ENCODE measurements at regions not wholly inside any gene's neighbourhood (a gene's known extent, or its start where the extent isn't known, plus 50 kb on each side); places are given as distances from the start of the nearest gene placed in this dataset.

GRCh38 chr2:221111739-221112138 is 460.4 kb downstream of the EPHA4 start:
- no peaks in the 10 kb centered on the region for H3K27me3 Mint-ChIP-seq (ENCODE audit: low read depth)
- no peaks in the 10 kb centered on the region for H3K4me1 ChIP-seq (ENCODE audit: insufficient read depth, low read length)
- no peak overlapping the region for H4K5ac ChIP-seq (ENCODE audit: insufficient read length, low read depth, low read length)
- WGBS (ENCODE audit: extremely low coverage, insufficient read length, low lambda C conversion rate) = no CpG with 5 or more reads among the region's 4 CpGs
- H3K9me3 Mint-ChIP-seq = no peaks in the 10 kb centered on the region
- no peaks in the 10 kb centered on the region for H3K36me3 Mint-ChIP-seq (ENCODE audit: insufficient read depth in 1 of 3, low read depth in 3 of 3)
- no peak overlapping the region for H3K4ac ChIP-seq (ENCODE audit: low read depth, low read length)
- H3K4me1 Mint-ChIP-seq = peaks cover 2% of the 10 kb centered on the region in 2 experiments; a peak in 2 of 4 replicates
- H3K9ac ChIP-seq (ENCODE audit: extremely low read depth, insufficient read length, low read length) = no peak overlapping the region
- no peak overlapping the region for H3K56ac ChIP-seq (ENCODE audit: insufficient read length, low read depth, low read length)
- H3T11ph ChIP-seq (ENCODE audit: low read length) = no peak overlapping the region
- no peak for DNase-seq
- H2AK5ac ChIP-seq (ENCODE audit: insufficient read length, low read length) = no peak overlapping the region
- no peak overlapping the region for H3K27ac ChIP-seq (ENCODE audit: insufficient read length, low read depth, low read length)
- H3K4me3 Mint-ChIP-seq = no peak overlapping the region
- H3K79me2 ChIP-seq (ENCODE audit: insufficient read depth, low read length) = no peaks in the 10 kb centered on the region
- H2BK12ac ChIP-seq (ENCODE audit: insufficient read length, low read depth, low read length) = no peak overlapping the region
- H3K9me3 ChIP-seq (ENCODE audit: control insufficient read depth, low read depth, low read length) = no peaks in the 10 kb centered on the region
- H3K27ac Mint-ChIP-seq = no peak overlapping the region
- no peak overlapping the region for H4K91ac ChIP-seq (ENCODE audit: insufficient read length, low read depth, low read length)
- no peaks in the 10 kb centered on the region for H4K20me1 ChIP-seq (ENCODE audit: control insufficient read depth, insufficient read depth, insufficient read length)
- no peak overlapping the region for H3K14ac ChIP-seq (ENCODE audit: insufficient read depth, low read length)
- H2AFZ ChIP-seq (ENCODE audit: low read length) = no peak overlapping the region
- H2BK15ac ChIP-seq (ENCODE audit: low read depth, low read length) = no peak overlapping the region
- no peak overlapping the region for H4K8ac ChIP-seq (replicated peaks; ENCODE audit: insufficient read length, low read depth, low read length)
- no peak overlapping the region for H3K18ac ChIP-seq (ENCODE audit: insufficient read length, low read depth, low read length)
- H3K79me1 ChIP-seq (ENCODE audit: insufficient read depth, low read depth, low read length, poor library complexity, severe bottlenecking) = no peaks in the 10 kb centered on the region
- H2BK120ac ChIP-seq (ENCODE audit: low read depth, low read length, poor library complexity, severe bottlenecking) = no peak overlapping the region
- no peaks in the 10 kb centered on the region for H3K23me2 ChIP-seq (ENCODE audit: insufficient read length, low read depth, low read length, poor library complexity, severe bottlenecking)
- no peak overlapping the region for H2BK5ac ChIP-seq (ENCODE audit: insufficient read length, low read length)
- H2BK20ac ChIP-seq (ENCODE audit: low read depth, low read length, poor library complexity, severe bottlenecking) = no peak overlapping the region
- no peaks in the 10 kb centered on the region for H3K27me3 ChIP-seq (ENCODE audit: insufficient read depth, low read length)
- H3K4me2 ChIP-seq (ENCODE audit: insufficient read depth, insufficient read length, low read length) = no peak overlapping the region
- TF ChIP-seq CTCF (conservative IDR thresholded peaks at IDR 0.05) = no peak
- no peak overlapping the region for H3K23ac ChIP-seq (ENCODE audit: insufficient read length, low read depth, low read length)
